ENCODE measurements at regions not wholly inside any gene's neighbourhood (a gene's known extent, or its start where the extent isn't known, plus 50 kb on each side); places are given as distances from the start of the nearest gene placed in this dataset.

GRCh38 chr6:17211101-17211500, 70.1 kb upstream of the RBM24 start:
- TF ChIP-seq CTCF (conservative IDR thresholded peaks at IDR 0.05; ENCODE audit: low read depth in 2 of 2) (no peak), JUNB (IDR thresholded peaks at IDR 0.05; ENCODE audit: unreplicated experiment) (no peak), EZH2phosphoT487 (IDR thresholded peaks at IDR 0.05; ENCODE audit: unreplicated experiment) (no peak), POLR2AphosphoS5 (IDR thresholded peaks at IDR 0.05; ENCODE audit: low read depth) (no peak), STAT1 (IDR thresholded peaks at IDR 0.05; ENCODE audit: unreplicated experiment) (no peak), EZH2 (IDR thresholded peaks at IDR 0.05; ENCODE audit: low read depth, unreplicated experiment) (no peak), REST (IDR thresholded peaks at IDR 0.05; ENCODE audit: unreplicated experiment) (no peak), CREB1 (CRISPR knock-in tag; IDR thresholded peaks at IDR 0.05; ENCODE audit: low read depth) (no peak), ZNF331 (CRISPR knock-in tag; IDR thresholded peaks at IDR 0.05; ENCODE audit: low read depth) (no peak), ZNF114 (CRISPR knock-in tag; IDR thresholded peaks at IDR 0.05) (no peak), ZNF462 (CRISPR knock-in tag; IDR thresholded peaks at IDR 0.05) (no peak)
